HG02943 (cell line): ENCODE measurements at regions not wholly inside any gene's neighbourhood (a gene's known extent, or its start where the extent isn't known, plus 50 kb on each side); places are given as distances from the start of the nearest gene placed in this dataset.
"Not testable (repeated sequence)": the region's sequence is repeated elsewhere in the genome, so short reads cannot be mapped to it uniquely, and the experiment has no call there.

Experiments
- ATAC-seq: cut with Tn5 transposase; IDR thresholded peaks from one replicate; pipeline ENCODE4 v1.9.1; 2021; ENCODE audit warnings: mild to moderate bottlenecking, low read depth, moderate library complexity; ENCODE audit not compliant: unreplicated experiment

- no peak for ATAC-seq
Measured at GRCh38 chr2:12543076-12543977, 173.4 kb upstream of the TRIB2 start.

- no peak for ATAC-seq
Measured at GRCh38 chr2:12543978-12544558, 172.7 kb upstream of the TRIB2 start.

- no peak for ATAC-seq
Measured at GRCh38 chr2:12547566-12548170, 169.1 kb upstream of the TRIB2 start.

GRCh38 chr2:12548906-12549305, 167.8 kb upstream of the TRIB2 start:
- ATAC-seq: no peak

- no peak for ATAC-seq
Measured at GRCh38 chr2:12549641-12550040, 167.1 kb upstream of the TRIB2 start.

GRCh38 chr2:12552092-12552491, 164.6 kb upstream of the TRIB2 start:
- ATAC-seq: no peak

- no peak for ATAC-seq
Measured at GRCh38 chr2:12554224-12555011, 162.3 kb upstream of the TRIB2 start.

- ATAC-seq: no peak
Measured at GRCh38 chr2:12555012-12555645, 161.6 kb upstream of the TRIB2 start.

- ATAC-seq: no peak
Measured at GRCh38 chr2:12556762-12557161, 160.0 kb upstream of the TRIB2 start.

GRCh38 chr2:12557688-12558087, 159.0 kb upstream of the TRIB2 start:
- ATAC-seq: no peak

- ATAC-seq: no peak
Measured at GRCh38 chr2:12558519-12558918, 158.2 kb upstream of the TRIB2 start.

- ATAC-seq: no peak
Measured at GRCh38 chr2:12560618-12561017, 156.1 kb upstream of the TRIB2 start.

- ATAC-seq: no peak
Measured at GRCh38 chr2:12567411-12567810, 149.3 kb upstream of the TRIB2 start.

GRCh38 chr2:12569510-12569909, 147.2 kb upstream of the TRIB2 start:
- not testable (repeated sequence) for ATAC-seq

- not testable (repeated sequence) for ATAC-seq
Measured at GRCh38 chr2:12569929-12570328, 146.8 kb upstream of the TRIB2 start.

GRCh38 chr2:12577091-12577490, 139.6 kb upstream of the TRIB2 start:
- no peak for ATAC-seq

- no peak for ATAC-seq
Measured at GRCh38 chr2:12577567-12578253, 139.0 kb upstream of the TRIB2 start.

GRCh38 chr2:12579018-12579417, 137.7 kb upstream of the TRIB2 start:
- no peak for ATAC-seq

- no peak for ATAC-seq
Measured at GRCh38 chr2:12584338-12584737, 132.4 kb upstream of the TRIB2 start.

- no peak for ATAC-seq
Measured at GRCh38 chr2:12585784-12586183, 131.0 kb upstream of the TRIB2 start.
